ENCODE measurements at regions not wholly inside any gene's neighbourhood (a gene's known extent, or its start where the extent isn't known, plus 50 kb on each side); places are given as distances from the start of the nearest gene placed in this dataset.

GRCh38 chr6:21864206-21864605, 270.7 kb downstream of the SOX4 start:
- TF ChIP-seq CTCF (IDR thresholded peaks at IDR 0.05) (no peak), POLR2AphosphoS5 (IDR thresholded peaks at IDR 0.05; ENCODE audit: insufficient read depth in 1 of 2, low read depth in 1 of 2) (no peak)
